ENCODE measurements at regions not wholly inside any gene's neighbourhood (a gene's known extent, or its start where the extent isn't known, plus 50 kb on each side); places are given as distances from the start of the nearest gene placed in this dataset.

GRCh38 chr15:70556151-70556741, 207.1 kb downstream of the UACA start (continued):
- TF ChIP-seq TBP (IDR thresholded peaks at IDR 0.05; ENCODE audit: low read depth, low read length) (no peak), SP2 (IDR thresholded peaks at IDR 0.05; ENCODE audit: low read length) (no peak), RNF2 (IDR thresholded peaks at IDR 0.05; ENCODE audit: borderline replicate concordance, low read depth, low read length, missing control alignments, poor library complexity, severe bottlenecking) (no peak)

Data from H1 (cell line).